HPDE6-E6E7 (cell line): ENCODE measurements at regions not wholly inside any gene's neighbourhood (a gene's known extent, or its start where the extent isn't known, plus 50 kb on each side); places are given as distances from the start of the nearest gene placed in this dataset.

Source experiments
- DNase-seq: peaks from one replicate; pipeline ENCODE4 v3.0.0; 2011; ENCODE audit warnings: missing footprints; ENCODE audit errors: extremely low spot score

DNA sequence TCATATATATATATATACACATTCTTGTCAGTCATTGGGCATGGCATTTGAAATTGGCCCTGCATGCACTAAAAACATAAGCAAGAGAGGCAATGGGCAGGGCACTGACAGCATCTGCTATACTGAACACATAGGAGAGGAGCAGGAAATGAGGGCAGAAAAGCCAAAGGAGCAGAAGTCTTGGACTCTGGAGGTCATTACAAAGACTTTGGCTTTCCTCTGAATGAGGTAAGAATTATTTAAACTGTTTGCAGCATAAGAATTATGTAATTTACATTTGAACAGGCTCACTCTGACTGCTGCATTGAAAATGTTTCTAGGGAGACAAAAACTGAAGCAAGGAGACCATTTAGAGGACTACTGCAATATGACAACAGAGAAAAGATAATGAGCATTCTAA is 396.5 kb downstream of the PRDM5 start:
- DNase-seq: no peak

DNA sequence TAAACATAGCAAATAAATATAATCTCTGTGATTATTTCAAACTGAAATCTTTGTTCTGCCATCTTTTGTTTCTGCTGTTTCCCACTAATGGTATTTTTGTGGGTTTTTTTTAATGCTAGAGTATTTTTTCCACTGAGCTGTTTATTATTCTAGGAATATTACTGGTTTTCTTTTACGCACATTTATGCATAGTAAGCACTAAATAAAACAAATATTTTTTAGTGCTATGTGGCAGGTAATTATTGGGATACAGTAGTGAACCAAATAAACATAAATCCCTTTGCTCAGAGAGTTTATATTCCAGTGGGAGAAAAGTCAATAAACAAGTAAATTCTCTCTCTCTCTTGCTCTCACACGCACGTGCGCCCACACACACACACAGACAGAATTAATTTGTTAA is 397.4 kb downstream of the PRDM5 start:
- no peak for DNase-seq

DNA sequence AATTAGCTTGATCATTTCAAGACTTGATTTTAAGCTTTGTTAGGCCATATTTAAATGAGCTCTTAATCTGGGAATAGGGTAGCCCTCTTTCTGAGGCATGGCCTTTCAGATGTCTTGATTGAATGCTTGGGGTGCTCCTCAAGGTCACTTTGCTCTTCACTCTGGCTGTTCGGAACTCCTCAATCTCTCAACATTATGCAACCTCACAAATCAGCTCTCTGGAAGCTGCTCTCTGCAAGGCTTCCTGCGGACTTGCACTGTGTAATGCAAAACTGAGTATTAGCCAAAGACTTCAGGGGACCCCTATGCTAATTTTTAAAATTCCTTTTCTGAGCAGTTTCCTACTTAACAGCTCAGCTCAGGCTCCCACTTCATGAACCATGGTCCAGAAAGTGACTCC is 398.3 kb downstream of the PRDM5 start:
- DNase-seq: no peak

DNA sequence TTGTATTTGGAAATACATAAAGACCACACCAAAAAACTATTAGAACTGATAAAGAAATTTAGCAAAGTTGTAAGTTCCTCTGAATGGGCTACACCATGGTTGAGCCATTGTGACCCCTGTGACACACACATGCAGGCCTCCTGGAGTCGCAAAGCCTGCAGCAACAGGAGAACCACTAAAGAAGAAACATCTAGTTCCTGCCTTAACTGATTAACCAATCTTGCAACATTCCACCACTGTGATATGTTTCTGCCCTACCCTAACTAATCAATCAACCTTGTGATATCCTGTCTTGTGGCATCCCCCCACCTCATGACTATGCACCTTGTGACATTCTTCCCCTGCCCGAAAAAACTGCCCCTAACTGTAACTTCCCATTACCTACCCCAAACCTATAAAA is 401.8 kb downstream of the PRDM5 start:
- DNase-seq: no peak

DNA sequence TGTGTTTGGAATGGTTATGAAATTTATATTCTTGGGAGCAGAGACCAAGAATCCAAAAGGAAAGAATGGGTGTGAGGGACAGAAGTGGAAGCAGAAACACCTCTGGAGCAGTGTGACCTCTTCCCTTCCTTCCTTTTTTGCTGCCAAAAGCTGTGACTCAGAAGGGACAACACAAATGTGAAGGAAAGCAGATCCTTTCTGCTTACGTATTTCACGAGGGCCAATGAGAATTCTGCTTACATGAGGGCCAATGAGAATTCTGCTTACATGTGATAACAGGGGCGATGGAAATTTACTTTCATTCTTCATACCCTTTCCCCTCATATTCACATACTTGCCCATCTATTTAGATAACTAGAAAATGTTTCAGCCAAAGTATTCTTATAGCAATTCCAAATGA is 404.6 kb downstream of the PRDM5 start:
- peak; percentile 66 for DNase-seq

DNA sequence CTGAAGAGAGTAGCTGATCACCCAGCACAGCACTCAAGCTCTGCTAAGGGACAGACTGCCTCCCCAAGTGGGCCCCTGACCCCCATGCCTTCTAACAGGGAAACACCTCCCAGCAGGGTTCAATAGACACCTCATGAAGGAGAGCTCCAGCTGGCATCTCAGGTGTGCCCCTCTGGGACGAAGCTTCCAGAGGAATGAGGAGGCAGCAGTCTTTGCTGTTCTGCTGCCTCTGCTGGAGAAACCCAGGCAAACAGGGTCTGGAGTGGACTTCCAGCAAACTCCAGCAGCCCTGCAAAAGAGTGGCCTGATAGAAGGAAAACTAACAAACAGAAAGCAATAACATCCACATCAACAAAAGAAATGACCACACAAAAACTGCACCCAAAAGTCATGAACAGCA is 412.8 kb downstream of the PRDM5 start:
- no peak for DNase-seq

DNA sequence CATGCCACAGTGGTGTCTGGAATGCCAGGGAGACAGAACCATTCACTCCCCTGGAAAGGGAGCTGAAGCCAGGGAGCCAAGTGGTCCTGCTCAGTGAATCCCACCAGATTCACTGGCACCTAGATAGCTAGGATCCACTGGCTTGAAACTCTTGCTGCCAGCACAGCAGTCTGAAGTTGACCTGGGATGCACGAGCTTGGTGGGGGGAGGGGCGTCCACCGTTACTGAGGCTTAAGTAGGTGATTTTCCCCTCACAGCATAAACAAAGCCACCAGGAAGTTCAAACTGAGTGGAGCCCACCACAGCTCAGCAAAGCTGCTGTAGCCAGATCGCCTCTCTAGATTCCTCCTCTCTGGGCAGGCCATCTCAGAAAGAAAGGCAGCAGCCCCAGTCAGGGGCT is 413.3 kb downstream of the PRDM5 start:
- DNase-seq: no peak

DNA sequence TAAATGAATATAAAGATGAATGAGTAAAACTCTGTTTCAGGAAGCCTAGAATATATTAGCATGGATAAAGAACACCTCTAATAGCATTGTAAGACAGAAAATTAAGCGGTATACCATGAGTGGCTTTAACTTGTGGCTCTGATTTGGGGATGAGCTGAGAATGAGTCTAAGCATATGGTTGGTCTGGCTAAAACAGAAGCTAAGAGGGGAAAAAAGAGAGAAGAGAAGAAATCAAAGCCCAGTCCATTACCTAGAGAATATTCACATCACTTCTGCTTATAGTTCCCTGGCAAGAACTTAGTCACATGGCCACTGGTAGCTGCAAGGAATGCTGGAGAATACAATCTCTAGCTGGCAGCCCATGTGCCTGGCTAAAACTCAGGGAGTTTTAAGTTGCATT is 414.5 kb downstream of the PRDM5 start:
- DNase-seq: no peak

DNA sequence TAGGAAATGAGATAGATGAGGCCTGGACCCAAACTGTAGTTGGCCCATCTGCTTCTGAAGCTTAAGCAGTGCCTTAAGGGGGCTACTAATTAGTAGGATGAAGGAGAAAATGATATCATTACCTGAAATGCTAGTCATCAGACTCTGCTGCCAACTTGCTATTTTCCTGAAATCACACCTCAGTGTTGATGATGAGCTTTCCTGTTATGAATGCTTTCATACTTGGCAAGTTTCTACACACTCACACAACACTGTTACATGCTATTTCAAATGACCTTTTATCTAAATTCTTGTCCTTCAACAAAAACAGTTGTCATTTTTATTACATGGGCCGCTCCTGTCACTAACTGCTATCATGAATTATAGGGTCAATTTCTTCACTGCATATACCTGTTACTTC is 416.0 kb downstream of the PRDM5 start:
- DNase-seq: no peak

DNA sequence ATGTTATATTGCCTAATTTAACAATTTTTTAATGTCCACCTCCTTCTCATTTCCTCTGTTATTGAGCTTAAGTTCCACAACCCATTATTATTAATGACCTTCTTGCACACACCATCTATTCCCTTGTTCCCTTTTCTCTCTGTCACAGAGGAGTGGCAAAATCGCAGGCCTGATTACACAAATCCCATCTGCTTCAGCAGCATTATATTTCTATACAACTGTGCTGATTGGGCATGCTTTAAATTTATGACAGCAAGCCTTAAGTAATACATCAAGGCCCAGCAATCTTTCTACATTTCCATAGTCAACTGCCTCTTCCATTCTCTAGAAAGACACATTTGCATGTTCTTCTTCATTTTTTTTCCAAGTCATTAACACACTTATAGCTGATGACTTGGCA is 423.8 kb downstream of the PRDM5 start:
- DNase-seq: no peak

DNA sequence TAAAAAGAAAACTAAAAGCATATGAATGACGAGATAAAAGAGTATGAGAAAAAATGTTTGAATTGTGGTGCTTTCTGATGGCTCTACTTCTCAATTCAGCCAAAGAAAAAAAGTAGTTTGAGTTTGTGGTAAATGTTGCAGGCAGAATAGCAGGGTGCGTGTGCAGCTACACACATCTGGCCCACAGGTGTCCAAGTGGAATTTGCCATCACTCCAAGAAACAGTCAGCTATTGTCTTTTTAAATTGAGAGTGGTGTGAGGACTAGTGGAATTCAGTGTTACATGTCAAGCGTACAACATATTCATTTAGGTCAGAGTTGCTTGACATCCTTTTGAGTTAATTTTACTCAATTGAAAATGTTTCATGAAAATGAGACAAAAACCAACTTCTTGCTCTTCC is 424.8 kb upstream of the MAD2L1 start:
- no peak for DNase-seq

DNA sequence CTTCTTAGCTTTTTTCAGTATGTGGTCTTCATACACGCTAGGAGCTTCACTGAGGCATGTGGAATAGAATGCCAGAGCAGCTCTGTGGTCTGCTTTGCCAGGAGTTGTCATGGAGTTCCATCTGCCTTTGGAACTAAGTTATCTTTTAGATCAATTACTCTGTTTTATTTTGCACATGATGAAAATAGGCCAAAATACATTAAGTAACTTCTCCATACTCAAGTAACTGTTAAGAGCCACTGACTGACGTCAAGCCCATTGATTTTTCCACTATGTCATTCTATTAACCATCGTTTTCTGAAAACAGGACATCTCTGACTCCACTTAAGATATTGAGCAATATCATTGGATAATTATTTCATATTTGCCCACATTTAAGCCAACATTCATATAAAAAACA is 415.1 kb upstream of the MAD2L1 start:
- DNase-seq: no peak

DNA sequence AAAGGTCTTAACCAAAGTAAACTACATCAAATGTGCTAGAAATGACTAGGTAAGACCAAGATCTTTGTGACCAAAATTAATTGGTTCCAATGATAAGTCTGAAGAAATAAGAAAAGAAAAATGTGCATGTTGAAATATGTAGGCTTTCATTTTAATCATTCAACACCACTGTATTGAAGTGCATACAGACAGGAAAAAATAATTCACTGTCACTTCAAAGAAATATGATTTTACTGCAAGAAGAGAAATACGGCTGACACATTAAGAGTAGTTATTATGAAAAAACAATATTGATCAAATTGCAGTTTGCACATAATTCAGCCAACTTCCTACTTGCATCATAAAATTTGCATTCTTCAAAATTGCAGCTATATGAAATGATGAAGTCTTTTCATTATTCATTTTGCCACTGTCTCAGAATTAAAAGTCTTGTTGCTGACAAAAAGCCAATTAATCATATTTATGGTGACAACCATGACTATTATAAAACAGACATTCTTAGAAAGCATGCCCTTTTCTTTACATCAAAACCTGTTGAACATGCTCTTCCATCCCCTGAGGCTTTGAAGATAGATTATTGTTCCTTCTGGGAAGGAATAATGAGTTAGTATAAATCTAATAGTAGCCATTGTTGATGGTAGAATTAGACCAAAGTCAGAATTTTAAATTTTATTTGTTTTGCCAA is 405.9 kb upstream of the MAD2L1 start:
- no peak for DNase-seq

DNA sequence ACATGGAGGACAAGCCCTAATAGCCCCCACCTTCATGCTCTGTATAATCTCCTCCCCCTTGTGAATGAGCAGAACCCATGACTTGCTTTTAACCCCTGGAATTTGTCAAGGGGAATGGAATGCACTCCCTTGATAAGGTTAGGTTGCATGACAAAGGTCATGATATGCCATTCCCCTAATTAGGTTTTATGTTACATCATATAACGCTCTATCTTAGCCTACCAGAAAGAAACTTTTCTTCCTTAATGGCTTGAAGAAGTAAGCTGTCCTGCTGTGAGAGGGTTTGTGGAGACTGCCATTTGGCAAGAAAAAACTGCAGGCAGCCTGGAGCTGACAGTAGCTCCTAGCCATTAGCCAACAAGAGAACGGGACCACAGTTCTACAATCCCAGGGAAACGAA is 399.8 kb upstream of the MAD2L1 start:
- DNase-seq: no peak

DNA sequence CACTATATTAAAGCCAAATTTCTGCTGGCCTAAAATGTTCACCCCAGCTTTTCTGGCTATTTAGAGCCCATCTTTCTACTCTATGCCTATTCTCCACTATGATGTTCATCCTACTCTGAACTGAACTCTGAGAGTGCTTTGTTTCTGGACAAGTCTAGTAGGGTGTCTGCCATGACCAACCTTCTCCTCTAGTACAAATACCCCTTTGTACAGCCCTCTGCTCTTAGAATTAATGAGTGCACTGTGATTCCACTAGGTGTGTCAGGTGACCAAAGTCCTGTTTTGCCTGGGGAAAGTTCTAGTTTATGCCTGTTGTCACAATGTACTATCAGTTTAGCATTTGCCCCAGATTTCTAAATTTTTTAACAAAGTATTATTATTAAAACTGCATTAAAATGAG is 388.1 kb upstream of the MAD2L1 start:
- DNase-seq: no peak

DNA sequence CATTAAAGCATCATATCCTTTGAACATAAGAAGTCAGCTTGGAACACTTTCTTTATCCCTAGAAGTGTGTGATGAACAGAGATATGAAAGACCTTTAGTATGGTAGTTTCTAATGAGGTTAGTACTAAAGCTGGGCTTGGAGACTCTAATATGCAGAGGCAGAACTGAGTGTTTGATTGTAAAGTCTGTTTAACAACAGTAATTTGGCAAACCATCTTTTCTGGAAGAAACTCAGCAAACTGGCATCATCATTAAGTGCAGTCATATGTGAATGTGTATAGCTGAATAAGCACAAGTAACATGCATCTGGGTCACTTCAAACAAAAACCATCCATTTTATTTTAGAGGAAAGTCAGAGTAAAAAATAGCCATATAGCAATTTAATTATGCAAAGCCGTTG is 385.9 kb upstream of the MAD2L1 start:
- no peak for DNase-seq

DNA sequence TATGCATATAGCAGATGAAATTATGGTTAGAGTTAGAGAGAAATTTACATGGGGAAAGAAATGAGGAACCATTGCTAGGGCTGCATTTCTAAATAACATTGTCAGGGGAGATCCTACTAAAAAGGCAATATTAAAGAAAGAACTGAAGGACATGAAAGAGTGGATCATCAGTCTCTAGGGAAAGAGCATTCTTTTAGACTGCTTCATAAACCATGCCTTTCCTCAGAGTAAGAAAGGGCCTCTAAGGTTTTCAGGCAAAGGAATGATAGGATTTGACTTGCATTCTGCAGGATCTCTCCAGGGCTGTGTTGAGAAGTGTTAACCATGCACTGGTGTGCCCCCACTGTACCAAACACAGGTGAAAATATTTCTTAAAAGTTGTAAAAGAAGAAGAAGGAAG is 385.4 kb upstream of the MAD2L1 start:
- DNase-seq: no peak

DNA sequence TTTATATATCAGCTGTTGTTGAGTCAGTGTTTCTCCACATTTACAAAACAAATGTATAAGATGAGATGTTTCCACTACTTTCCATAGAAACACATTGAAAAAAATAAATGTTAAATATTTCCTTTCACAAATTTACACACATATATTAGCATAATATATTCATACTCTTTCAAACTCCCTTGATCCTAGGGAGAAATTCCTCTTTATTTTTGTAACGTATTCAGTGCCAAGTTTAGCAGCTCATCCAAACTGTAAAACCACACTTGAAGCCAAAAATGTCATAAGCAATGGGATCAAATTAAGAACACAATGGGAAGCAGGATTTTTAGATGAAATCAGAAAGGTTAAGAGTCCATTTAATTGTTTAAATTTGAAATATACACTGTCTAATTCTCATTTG is 381.1 kb upstream of the MAD2L1 start:
- DNase-seq: no peak

DNA sequence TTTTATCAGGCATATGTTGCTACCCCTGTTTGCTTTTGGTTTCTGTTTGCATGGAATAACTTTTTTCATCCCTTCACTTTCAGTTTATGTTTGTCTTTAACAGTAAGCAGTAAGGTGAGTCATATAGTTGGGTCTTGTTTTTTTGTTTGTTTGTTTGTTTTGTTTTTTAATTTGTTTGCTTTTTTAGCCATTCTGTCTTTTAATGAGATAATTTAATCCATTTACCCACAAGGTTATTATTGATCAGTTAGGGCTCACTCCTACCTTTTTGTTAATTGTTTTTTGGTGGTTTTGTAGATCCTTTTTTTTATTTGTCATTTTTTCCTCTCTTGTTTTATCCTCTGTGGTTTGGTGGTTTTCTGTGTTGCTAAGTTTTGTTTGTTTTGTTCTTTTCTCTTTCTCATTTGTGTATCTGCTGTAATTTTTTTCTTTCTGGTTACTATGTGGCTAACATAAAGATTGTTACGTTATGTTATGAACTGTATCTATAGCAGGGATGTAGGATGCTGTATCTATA is 379.5 kb upstream of the MAD2L1 start:
- DNase-seq: no peak

DNA sequence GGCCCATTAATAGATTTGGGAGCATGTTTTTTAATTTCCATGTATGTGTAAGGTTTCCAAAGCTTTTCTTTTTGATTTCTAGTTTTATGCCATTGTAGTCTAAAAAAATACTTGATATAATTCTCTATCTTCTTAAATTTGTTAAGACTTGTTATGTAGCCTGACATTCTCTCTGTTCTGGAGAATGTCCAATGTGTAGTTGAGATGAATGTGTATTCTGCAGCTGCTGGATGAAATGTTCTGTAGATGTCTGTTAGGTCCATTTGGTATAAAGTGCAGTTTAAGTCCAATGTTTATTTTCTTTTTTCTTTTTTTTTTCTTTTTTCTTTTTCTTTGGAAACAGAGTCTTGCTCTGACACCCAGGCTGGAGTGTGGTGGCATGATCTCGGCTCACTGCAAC is 378.5 kb upstream of the MAD2L1 start:
- no peak for DNase-seq

DNA sequence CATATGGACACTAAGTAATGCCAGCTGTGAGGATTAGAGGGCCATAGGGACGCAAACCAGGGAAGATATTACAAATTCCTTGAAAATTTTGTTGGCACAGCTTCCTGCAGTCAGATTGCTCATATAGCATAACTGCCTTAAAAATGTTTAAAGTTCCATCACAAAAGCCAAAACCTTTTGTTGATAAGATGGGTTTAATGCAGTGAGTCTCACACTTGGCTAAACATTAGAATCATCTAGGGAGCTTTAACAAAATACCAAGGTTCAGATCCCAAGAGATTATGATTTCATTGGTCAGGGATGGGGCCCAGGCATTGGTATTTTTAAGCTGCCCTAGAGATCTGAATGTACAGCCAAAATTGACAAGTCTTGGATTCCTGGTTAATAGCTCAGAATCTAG is 376.5 kb upstream of the MAD2L1 start:
- no peak for DNase-seq

DNA sequence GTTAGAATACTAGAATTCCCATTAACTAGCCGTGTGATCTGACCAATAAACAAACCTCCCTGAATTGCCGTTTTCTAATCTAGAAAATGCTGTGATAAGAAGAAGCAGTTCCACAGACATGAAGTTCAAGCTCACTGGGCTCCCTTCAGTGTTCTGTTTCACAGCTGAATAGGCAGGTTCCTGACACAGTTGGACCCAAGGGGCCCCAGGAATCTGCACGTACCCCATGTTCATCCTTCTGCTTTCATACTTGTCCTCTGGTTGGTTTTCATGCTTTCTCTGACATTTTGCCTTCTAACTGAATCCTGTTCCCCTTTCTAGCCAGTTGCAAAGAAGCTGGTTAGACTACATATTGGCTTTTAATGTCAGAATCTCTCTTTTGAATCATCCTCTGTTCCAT is 374.1 kb upstream of the MAD2L1 start:
- DNase-seq: no peak

DNA sequence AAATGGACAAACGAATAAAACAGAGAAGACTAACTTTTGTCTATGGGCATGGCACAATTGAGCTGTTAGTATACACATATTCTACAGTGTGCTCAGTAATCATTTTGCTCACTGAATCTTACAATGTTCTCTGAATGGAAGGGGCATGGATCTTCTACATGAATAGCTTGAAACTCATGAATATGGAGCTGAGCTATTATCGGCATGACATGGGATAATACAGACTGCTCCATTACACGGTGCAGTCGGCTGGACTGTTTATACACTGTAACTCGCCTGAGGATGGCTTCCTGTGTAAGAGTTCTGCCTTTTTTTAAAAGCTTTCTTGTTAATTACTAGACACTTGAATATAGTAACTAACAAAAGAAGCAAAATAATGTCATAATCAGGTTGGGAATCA is 368.5 kb upstream of the MAD2L1 start:
- DNase-seq: no peak

DNA sequence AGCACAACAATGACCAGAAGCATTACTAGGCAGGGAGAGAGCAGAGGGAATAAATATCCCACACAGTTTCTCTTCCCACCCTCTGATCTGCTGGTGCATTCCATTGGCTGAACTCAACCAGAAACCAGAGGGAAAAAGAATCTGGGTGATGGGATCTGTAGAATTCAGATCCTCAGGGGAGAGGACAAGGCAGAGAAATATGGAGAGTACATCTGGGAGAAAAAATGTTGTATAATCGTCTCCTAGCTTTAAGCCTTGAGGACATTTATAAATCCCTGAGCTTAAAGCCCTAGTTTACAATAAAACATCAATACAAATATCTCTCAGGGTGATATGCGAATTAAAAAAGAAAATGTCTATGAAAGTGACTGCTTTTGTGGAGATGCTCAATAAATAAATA is 368.1 kb upstream of the MAD2L1 start:
- no peak for DNase-seq
